ENCODE measurements at regions not wholly inside any gene's neighbourhood (a gene's known extent, or its start where the extent isn't known, plus 50 kb on each side); places are given as distances from the start of the nearest gene placed in this dataset.

GRCh38 chr13:90500569-90500968 is 846.9 kb upstream of the MIR17HG start:
- WGBS, 2 donors (ENCODE audit: low coverage in 1 of 2) = 40 to 78% methylated on average over 2 of the region's 2 CpGs
- no peaks in the 10 kb centered on the region for H3K27me3 ChIP-seq
- intact Hi-C loops (cut with DNase I; ENCODE audit: low total_unique reads) (no loop called here), in situ Hi-C loops (cut with MboI; ENCODE audit: low pct_ligation_motif_present in 1 of 4, low pct_unique_long_range_greater_than_20kb in 1 of 4, low sequenced_read_pairs in 3 of 4) (no loop called here)
- TF ChIP-seq POLR2A (IDR thresholded peaks at IDR 0.05) = no peak
- no peak for TF ChIP-seq CTCF (IDR thresholded peaks at IDR 0.05)
- TF ChIP-seq POLR2AphosphoS5 (IDR thresholded peaks at IDR 0.05) = no peak
- no peak for TF ChIP-seq EP300 (IDR thresholded peaks at IDR 0.05; ENCODE audit: low read depth)
- no peak overlapping the region for H3K27ac ChIP-seq
- H3K4me1 ChIP-seq = no peaks in the 10 kb centered on the region
- H3K4me3 ChIP-seq = no peak overlapping the region
- no peaks in the 10 kb centered on the region for H3K36me3 ChIP-seq
- no peak for DNase-seq
- no peaks in the 10 kb centered on the region for H3K9me3 ChIP-seq

DNA sequence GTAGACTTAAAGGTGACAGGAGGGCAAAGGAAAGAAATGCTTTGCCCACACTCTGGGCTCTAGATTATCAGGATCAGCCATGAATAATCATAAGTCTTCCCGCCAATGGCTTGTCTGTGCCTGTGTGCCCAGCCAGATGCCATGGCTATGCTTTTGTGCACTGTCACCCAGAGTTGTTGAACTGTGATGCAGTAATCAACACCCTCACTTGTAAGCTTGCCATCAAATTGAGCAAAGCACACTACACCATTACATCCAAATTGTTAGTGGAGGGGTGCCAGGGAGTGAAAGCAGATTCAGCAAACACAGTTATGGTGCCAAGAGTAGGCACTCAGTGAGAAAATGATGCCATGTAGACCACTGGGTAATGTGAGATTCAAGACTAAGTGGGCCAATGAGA is 845.3 kb upstream of the MIR17HG start:
- in situ Hi-C loops (cut with MboI; ENCODE audit: low pct_ligation_motif_present in 1 of 4, low pct_unique_long_range_greater_than_20kb in 1 of 4, low sequenced_read_pairs in 3 of 4) = no loop called here
- WGBS, 2 donors (ENCODE audit: low coverage in 1 of 2) = 50 to 77% methylated on average over 1 of the region's 1 CpG
- no peak overlapping the region for H3K4me3 ChIP-seq
- TF ChIP-seq POLR2A (IDR thresholded peaks at IDR 0.05) = no peak
- DNase-seq = no peak
- H3K27me3 ChIP-seq = no peaks in the 10 kb centered on the region
- H3K27ac ChIP-seq = no peak overlapping the region
- no peaks in the 10 kb centered on the region for H3K4me1 ChIP-seq
- intact Hi-C loops (cut with DNase I; ENCODE audit: low total_unique reads) = no loop called here
- H3K36me3 ChIP-seq = no peaks in the 10 kb centered on the region
- no peaks in the 10 kb centered on the region for H3K9me3 ChIP-seq

GRCh38 chr13:90502762-90503161 is 844.7 kb upstream of the MIR17HG start:
- H3K4me1 ChIP-seq = no peaks in the 10 kb centered on the region
- WGBS, 2 donors (ENCODE audit: low coverage in 1 of 2) = 29 to 41% methylated on average over 2 of the region's 2 CpGs
- H3K27ac ChIP-seq = no peak overlapping the region
- no peaks in the 10 kb centered on the region for H3K9me3 ChIP-seq
- H3K36me3 ChIP-seq = no peaks in the 10 kb centered on the region
- in situ Hi-C loops (cut with MboI; ENCODE audit: low pct_ligation_motif_present in 1 of 4, low pct_unique_long_range_greater_than_20kb in 1 of 4, low sequenced_read_pairs in 3 of 4) = no loop called here
- no peak for DNase-seq
- H3K4me3 ChIP-seq = no peak overlapping the region
- intact Hi-C loops (cut with DNase I; ENCODE audit: low total_unique reads) = no loop called here
- H3K27me3 ChIP-seq = no peaks in the 10 kb centered on the region
- TF ChIP-seq EP300 (IDR thresholded peaks at IDR 0.05; ENCODE audit: low read depth) (no peak), POLR2A (IDR thresholded peaks at IDR 0.05) (no peak), POLR2AphosphoS5 (IDR thresholded peaks at IDR 0.05) (no peak), CTCF (IDR thresholded peaks at IDR 0.05) (no peak)

GRCh38 chr13:90510319-90510718 is 837.2 kb upstream of the MIR17HG start:
- WGBS, 2 donors (ENCODE audit: low coverage in 1 of 2) = 74 to 81% methylated on average over 2 of the region's 2 CpGs
- DNase-seq = no peak

More at GRCh38 chr13:90510319-90510718, 837.2 kb upstream of the MIR17HG start:
- no peaks in the 10 kb centered on the region for H3K4me1 ChIP-seq
- intact Hi-C loops (cut with DNase I; ENCODE audit: low total_unique reads) = no loop called here
- H3K27me3 ChIP-seq = no peaks in the 10 kb centered on the region
- in situ Hi-C loops (cut with MboI; ENCODE audit: low pct_ligation_motif_present in 1 of 4, low pct_unique_long_range_greater_than_20kb in 1 of 4, low sequenced_read_pairs in 3 of 4) = no loop called here
- H3K9me3 ChIP-seq = no peaks in the 10 kb centered on the region
- no peak overlapping the region for H3K4me3 ChIP-seq
- H3K36me3 ChIP-seq = no peaks in the 10 kb centered on the region
- TF ChIP-seq CTCF (IDR thresholded peaks at IDR 0.05) (no peak), POLR2A (IDR thresholded peaks at IDR 0.05) (no peak), EP300 (IDR thresholded peaks at IDR 0.05; ENCODE audit: low read depth) (no peak)
- no peak overlapping the region for H3K27ac ChIP-seq
